ENCODE measurements at regions not wholly inside any gene's neighbourhood (a gene's known extent, or its start where the extent isn't known, plus 50 kb on each side); places are given as distances from the start of the nearest gene placed in this dataset.

DNA sequence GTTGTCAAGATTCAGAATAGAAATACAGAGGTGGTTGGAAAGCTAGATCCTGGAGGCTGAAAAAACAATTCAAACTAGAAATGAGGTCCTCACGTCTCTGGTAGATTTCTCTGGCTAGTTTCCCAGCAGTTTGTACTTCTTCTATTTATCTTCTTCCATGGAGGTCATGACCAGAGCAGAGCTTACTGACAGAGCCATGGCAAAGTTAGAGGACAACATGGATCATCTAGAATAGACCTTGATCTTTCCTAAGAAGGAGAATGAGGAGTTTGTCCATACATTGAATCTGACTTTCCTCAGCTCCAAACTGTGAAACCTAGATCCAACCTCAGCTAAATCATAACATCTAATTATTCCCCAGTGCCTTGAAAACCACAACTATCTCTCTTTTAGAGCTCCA, 900.8 kb upstream of the GOT2 start:
- TF ChIP-seq, protein P1, sequence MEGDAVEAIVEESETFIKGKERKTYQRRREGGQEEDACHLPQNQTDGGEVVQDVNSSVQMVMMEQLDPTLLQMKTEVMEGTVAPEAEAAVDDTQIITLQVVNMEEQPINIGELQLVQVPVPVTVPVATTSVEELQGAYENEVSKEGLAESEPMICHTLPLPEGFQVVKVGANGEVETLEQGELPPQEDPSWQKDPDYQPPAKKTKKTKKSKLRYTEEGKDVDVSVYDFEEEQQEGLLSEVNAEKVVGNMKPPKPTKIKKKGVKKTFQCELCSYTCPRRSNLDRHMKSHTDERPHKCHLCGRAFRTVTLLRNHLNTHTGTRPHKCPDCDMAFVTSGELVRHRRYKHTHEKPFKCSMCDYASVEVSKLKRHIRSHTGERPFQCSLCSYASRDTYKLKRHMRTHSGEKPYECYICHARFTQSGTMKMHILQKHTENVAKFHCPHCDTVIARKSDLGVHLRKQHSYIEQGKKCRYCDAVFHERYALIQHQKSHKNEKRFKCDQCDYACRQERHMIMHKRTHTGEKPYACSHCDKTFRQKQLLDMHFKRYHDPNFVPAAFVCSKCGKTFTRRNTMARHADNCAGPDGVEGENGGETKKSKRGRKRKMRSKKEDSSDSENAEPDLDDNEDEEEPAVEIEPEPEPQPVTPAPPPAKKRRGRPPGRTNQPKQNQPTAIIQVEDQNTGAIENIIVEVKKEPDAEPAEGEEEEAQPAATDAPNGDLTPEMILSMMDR (IDR thresholded peaks at IDR 0.05) = no peak
- no peak for TF ChIP-seq POLR2A (IDR thresholded peaks at IDR 0.05)
